DMS 273 (cell line): ENCODE measurements at regions not wholly inside any gene's neighbourhood (a gene's known extent, or its start where the extent isn't known, plus 50 kb on each side); places are given as distances from the start of the nearest gene placed in this dataset.
"Not testable (repeated sequence)": the region's sequence is repeated elsewhere in the genome, so short reads cannot be mapped to it uniquely, and the experiment has no call there.

Experiments used
- DNase-seq: peaks from one replicate; lab custom pipeline; 2025; ENCODE audit not compliant: unreplicated experiment; lab: John Stamatoyannopoulos, UW

DNA sequence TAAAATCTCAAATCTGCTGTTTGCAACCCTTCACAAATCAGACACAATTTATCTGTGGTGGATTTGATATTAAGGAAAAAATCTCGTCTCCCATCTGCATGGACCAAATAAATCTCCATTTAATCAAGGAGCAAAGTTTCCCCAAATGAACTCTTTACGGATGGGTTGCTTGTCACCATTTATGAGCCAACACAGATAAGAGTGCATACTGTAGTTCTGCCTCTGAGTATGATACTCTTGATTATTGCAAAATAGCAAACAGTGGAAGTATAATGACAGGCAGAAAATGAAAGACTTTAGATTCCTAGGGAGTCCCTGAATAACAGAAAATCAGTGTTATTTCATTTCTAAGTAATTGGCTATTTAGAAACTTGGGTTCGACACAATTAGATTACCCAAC is 1395.9 kb downstream of the FAM181B start:
- no peak for DNase-seq

- no peak for DNase-seq
Observed at GRCh38 chr11:81332276-81332675, 1401.4 kb downstream of the FAM181B start.

GRCh38 chr11:81331611-81332235 is 1401.9 kb downstream of the FAM181B start:
- DNase-seq: no peak

DNA sequence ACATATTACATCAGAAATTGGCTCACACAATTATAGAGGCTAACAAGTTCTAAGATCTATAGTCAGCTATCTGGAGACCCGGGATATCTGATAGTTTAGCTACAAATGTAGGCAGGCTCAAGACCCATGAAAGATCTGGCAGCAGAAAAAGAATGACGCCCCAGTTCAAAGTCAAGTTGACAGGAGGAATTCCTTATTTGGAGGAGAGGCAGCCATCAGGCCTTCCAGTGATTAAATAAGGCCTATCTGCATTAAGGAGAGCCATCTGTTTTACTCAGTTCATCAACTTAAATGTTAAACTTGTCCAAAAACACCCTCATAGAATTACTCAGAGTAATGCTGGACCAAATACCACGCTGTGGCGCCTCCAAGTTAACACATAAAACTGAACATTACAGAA is 1402.6 kb downstream of the FAM181B start:
- no peak for DNase-seq

DNA sequence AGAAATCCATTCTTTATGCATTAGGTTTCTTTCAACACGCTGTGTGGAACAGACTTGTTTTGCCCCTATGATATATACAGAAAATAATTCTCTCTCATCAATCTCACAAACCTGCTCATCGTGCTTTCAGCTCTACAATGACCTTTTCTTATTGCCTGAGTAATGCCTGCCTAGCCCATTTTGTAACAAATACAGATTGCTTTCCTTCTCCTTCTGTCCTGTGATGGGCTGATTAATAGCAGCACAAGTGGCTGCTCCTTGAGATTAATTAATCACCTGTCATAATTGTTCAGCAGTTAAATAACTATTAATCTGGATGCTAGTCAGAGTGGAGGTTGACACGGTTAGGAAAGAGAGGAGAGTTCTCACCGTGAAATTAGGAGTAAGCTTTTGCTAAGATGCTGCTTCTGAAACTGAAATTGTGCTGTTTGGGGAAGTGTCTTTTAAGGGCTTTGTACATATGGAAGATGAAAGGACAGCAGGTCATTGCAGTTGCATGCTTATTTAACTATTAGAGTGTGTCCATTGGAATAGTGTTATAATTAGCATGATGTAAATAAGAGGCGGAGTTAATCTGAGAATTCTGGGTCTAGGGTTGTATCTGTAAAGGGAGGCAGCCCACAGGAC is 1430.5 kb downstream of the FAM181B start:
- DNase-seq: no peak

- no peak for DNase-seq
Observed at GRCh38 chr11:81301166-81301830, 1432.4 kb downstream of the FAM181B start.

DNA sequence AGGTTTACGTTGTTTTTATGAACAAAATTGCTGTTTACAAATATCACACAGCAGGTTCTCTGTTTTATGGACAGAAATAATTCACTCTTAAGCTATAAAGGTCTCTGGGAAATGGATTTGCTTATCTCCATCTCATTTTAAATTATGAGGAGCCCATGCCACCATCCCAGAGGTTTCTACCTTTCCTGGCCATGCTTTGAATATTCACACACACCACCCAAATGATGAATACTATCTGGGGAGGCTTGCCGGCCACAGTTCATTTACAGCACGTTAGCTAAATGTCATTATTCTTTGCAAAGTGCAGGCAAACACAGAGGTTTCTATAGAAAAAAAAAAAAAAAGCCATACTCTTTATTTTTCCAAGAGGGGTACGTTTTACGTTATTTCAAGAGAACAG is 1446.7 kb downstream of the FAM181B start:
- DNase-seq: no peak

GRCh38 chr11:81286550-81286949 is 1447.1 kb downstream of the FAM181B start:
- DNase-seq: no peak

GRCh38 chr11:81280228-81280627 is 1453.4 kb downstream of the FAM181B start:
- not testable (repeated sequence) for DNase-seq

GRCh38 chr11:81278991-81279390 is 1454.7 kb downstream of the FAM181B start:
- no peak for DNase-seq

DNA sequence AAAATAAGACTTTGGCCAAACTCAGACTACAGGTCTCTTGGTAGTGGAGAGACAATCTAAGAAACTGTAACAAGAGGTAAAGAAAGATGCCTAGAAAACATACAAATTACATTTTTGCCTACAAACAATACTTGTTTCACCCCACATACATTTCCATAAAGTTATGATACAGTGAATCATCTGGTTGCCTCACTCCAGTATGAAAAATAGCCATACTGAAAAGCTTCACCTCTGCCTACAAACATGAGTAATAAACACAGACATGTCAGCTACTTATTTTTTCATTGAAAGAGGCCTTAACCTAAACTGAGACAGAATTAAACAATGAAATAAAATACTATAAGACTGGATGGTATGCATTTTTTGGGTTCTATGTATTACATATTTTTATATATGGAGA is 1463.0 kb downstream of the FAM181B start:
- DNase-seq: no peak

DNA sequence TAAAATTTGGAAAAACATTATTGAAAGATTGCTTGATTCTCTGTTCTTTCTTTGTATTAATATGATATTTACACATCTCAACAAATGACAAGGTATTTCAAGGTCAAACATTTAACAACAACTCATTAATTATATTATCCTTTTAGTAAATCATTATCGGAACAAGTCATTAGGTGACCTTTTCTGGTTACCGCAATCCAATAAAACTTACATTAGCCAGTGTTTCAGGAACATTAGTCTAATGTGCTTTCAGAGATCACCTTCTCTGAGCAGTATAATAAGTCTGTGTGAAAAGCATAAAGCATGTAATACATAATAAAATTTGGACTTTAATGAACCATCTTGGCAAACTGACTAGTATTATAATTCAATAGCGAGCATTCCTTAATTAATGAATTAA is 1466.4 kb downstream of the FAM181B start:
- DNase-seq: no peak

GRCh38 chr11:81259471-81259870 is 1474.2 kb downstream of the FAM181B start:
- DNase-seq: no peak

GRCh38 chr11:81255895-81256294 is 1477.8 kb downstream of the FAM181B start:
- no peak for DNase-seq

DNA sequence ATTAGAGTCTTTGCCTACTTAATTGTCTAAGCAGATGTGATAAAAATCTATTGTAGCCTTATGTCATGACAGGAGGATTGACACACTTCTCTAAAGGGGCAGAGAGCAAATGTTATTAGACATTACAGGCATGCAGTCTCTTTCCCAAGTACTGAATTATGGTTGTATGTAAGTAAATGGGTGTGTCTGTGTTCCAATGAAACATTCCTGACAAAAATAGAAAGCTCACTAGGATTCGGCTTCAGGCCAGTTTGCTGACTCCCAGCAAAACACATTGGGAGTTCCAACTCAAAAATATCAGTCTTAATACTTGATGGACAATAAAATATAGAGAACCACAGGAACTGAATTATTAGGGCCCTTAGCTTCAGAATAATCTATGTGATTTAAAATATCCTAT is 1480.4 kb downstream of the FAM181B start:
- no peak for DNase-seq

GRCh38 chr11:81246941-81247340 is 1486.7 kb downstream of the FAM181B start:
- no peak for DNase-seq

GRCh38 chr11:81245791-81246190 is 1487.9 kb downstream of the FAM181B start:
- DNase-seq: no peak

- DNase-seq: no peak
Observed at GRCh38 chr11:81241672-81242275, 1491.9 kb downstream of the FAM181B start.

- DNase-seq: peak; percentile 63
Observed at GRCh38 chr11:81237139-81237538, 1496.5 kb downstream of the FAM181B start.

DNA sequence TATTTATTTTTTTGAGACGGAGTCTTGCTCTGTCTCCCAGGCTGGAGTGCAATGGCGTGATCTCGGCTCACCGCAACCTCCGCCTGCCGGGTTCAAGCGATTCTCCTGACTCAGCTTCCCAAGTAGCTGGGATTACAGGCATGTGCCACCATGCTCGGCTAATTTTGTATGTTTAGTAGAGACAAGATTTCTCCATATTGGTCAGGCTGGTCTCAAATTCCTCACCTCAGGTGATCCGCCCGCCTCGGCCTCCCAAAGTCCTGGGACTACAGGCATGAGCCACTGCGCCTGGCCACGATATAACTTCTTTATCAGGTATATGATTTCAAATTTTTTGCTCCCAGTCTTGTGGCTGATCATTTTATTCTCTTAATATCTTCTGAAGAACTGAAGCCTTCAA is 1506.3 kb downstream of the FAM181B start:
- DNase-seq: not testable (repeated sequence)

GRCh38 chr11:81224396-81224795 is 1509.3 kb downstream of the FAM181B start:
- DNase-seq: no peak

- DNase-seq: no peak
Observed at GRCh38 chr11:81222491-81222890, 1511.2 kb downstream of the FAM181B start.
